ENCODE measurements at regions not wholly inside any gene's neighbourhood (a gene's known extent, or its start where the extent isn't known, plus 50 kb on each side); places are given as distances from the start of the nearest gene placed in this dataset.

GRCh38 chrX:107565015-107565414, 63.3 kb upstream of the PRPS1 start:
- TF ChIP-seq RFX5 (IDR thresholded peaks at IDR 0.05; ENCODE audit: low read depth, low read length), result no peak
- no peak for TF ChIP-seq CTCF (conservative IDR thresholded peaks at IDR 0.05; ENCODE audit: low read depth, low read length)
- TF ChIP-seq POLR2A (IDR thresholded peaks at IDR 0.05; ENCODE audit: low read depth, low read length), result no peak
- no peak for TF ChIP-seq CHD1 (IDR thresholded peaks at IDR 0.05; ENCODE audit: low read depth, low read length)
- no peak for TF ChIP-seq BHLHE40 (IDR thresholded peaks at IDR 0.05; ENCODE audit: low read depth, low read length)
- no peak for TF ChIP-seq RAD21 (IDR thresholded peaks at IDR 0.05; ENCODE audit: low read length)
- TF ChIP-seq RCOR1 (IDR thresholded peaks at IDR 0.05; ENCODE audit: insufficient replicate concordance, low read length), result no peak
- TF ChIP-seq ELK1 (IDR thresholded peaks at IDR 0.05; ENCODE audit: borderline replicate concordance, low read depth, low read length), result no peak
- no peak for TF ChIP-seq USF2 (IDR thresholded peaks at IDR 0.05; ENCODE audit: low read depth, low read length)
- no peak for TF ChIP-seq MAFK (IDR thresholded peaks at IDR 0.05; ENCODE audit: low read depth, low read length)
- no peak for TF ChIP-seq FOS (IDR thresholded peaks at IDR 0.05; ENCODE audit: low read depth, low read length)
